Activated naive CD4-positive, alpha-beta T cell treated with anti-CD3 and anti-CD28 coated beads, Interleukin-2, amount 10 ng/mL, durations not matched to agents 7 days and 5 days (primary cell): ENCODE measurements at regions not wholly inside any gene's neighbourhood (a gene's known extent, or its start where the extent isn't known, plus 50 kb on each side); places are given as distances from the start of the nearest gene placed in this dataset.

Experiments
- CTCF ChIA-PET: fragments of 350-600 bp; sonication (Branson Sonifier 250); formaldehyde crosslinking; loops from one replicate; lab custom pipeline; 2021; ENCODE audit warnings: antibody characterized with exemption; lab: Charles Lee
- DNase-seq: peaks from one replicate; pipeline ENCODE4 v3.0.0-alpha.2; 2020
- H3K27ac Mint-ChIP-seq: one replicate; pipeline ENCODE4 v1.8.0; 2021; ENCODE audit warnings: mild to moderate bottlenecking, moderate library complexity, mixed read lengths
- H3K27me3 Mint-ChIP-seq: one replicate; pipeline ENCODE4 v1.8.0; 2021; ENCODE audit warnings: mild to moderate bottlenecking, mixed read lengths
- H3K36me3 Mint-ChIP-seq: one replicate; pipeline ENCODE4 v1.8.0; 2021; ENCODE audit warnings: mixed read lengths
- H3K4me1 Mint-ChIP-seq: one replicate; pipeline ENCODE4 v1.8.0; 2021; ENCODE audit warnings: mixed read lengths
- H3K4me3 Mint-ChIP-seq: one replicate; pipeline ENCODE4 v1.8.0; 2021; ENCODE audit warnings: mild to moderate bottlenecking, moderate library complexity, mixed read lengths
- H3K9me3 Mint-ChIP-seq: one replicate; pipeline ENCODE4 v1.8.0; 2021; ENCODE audit warnings: mixed read lengths

DNA sequence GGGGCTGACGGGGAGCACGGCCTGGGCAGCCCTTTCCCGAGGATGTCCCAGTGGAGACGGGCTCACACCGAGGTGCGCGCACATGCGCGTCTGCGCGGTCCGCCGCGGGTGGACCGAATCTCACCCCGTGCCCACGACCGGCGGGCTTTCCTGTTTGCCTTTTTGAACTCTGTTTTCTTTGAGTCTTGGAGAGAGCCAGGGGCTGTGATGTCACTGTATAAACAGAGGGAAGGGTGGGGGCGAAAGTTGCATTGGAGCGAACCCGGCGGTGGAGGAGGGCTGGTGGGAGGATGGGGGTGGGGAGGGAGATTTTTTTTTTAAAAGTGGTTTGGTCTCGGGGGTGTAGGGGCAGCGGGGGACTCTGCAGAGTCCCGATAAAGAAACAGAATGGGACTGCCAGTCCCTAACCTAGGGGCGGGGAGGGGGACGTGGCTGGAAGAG is 141.2 kb upstream of the CTAGE1 start:
- Mint-ChIP-seq H3K9me3 (no peaks in the 10 kb centered on the region), H3K27ac (no peak overlapping the region), H3K4me1 (peaks cover 2% of the 10 kb centered on the region), H3K36me3 (no peaks in the 10 kb centered on the region), H3K27me3 (peaks cover 48% of the 10 kb centered on the region), H3K4me3 (no peak overlapping the region)
- CTCF ChIA-PET = no interaction called here
- DNase-seq = no peak

- DNase-seq = no peak
- no peaks in the 10 kb centered on the region for H3K36me3 Mint-ChIP-seq
- H3K4me3 Mint-ChIP-seq = no peak overlapping the region
- no peaks in the 10 kb centered on the region for H3K9me3 Mint-ChIP-seq
- CTCF ChIA-PET = no interaction called here
- H3K27me3 Mint-ChIP-seq = peaks cover 48% of the 10 kb centered on the region
- no peak overlapping the region for H3K27ac Mint-ChIP-seq
- H3K4me1 Mint-ChIP-seq = peaks cover 2% of the 10 kb centered on the region
Measured at GRCh38 chr18:22559414-22560274, 141.9 kb upstream of the CTAGE1 start.

- Mint-ChIP-seq H3K27me3 (peaks cover 48% of the 10 kb centered on the region), H3K36me3 (no peaks in the 10 kb centered on the region), H3K9me3 (no peaks in the 10 kb centered on the region), H3K4me3 (no peak overlapping the region), H3K4me1 (peaks cover 2% of the 10 kb centered on the region), H3K27ac (no peak overlapping the region)
- DNase-seq = no peak
- CTCF ChIA-PET = no interaction called here
Measured at GRCh38 chr18:22560275-22560610, 142.5 kb upstream of the CTAGE1 start.

GRCh38 chr18:22560797-22561196 is 143.1 kb upstream of the CTAGE1 start:
- Mint-ChIP-seq H3K27ac (no peak overlapping the region), H3K9me3 (no peaks in the 10 kb centered on the region), H3K4me1 (peaks cover 2% of the 10 kb centered on the region), H3K36me3 (no peaks in the 10 kb centered on the region), H3K4me3 (no peak overlapping the region), H3K27me3 (peaks cover 48% of the 10 kb centered on the region)
- CTCF ChIA-PET = no interaction called here
- DNase-seq = no peak

DNA sequence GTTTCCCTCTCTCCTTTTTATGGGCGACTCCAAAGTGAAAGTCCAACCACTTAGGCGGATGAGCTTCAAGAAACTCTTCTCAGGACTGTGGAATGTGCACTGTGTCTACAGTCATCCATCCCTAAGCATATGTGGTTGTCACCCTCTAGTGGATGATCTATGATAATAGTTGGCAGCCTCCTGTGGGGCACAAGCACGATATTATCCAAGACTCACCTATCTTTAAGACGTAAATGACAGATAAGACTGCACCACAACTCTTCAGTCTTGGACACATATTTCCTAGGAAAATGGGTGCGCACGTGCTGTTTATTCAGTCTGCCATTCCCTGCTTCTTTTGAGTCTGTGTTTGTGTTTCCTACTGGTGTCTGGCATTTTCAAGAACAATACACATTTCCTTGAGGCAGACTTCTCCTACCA is 145.5 kb upstream of the CTAGE1 start:
- H3K36me3 Mint-ChIP-seq = no peaks in the 10 kb centered on the region
- H3K4me1 Mint-ChIP-seq = peaks cover 2% of the 10 kb centered on the region
- no peak for DNase-seq
- peaks cover 29% of the 10 kb centered on the region for H3K27me3 Mint-ChIP-seq
- no peaks in the 10 kb centered on the region for H3K9me3 Mint-ChIP-seq
- CTCF ChIA-PET = no interaction called here
- H3K4me3 Mint-ChIP-seq = no peak overlapping the region
- no peak overlapping the region for H3K27ac Mint-ChIP-seq

GRCh38 chr18:22564036-22564435 is 146.3 kb upstream of the CTAGE1 start:
- no peaks in the 10 kb centered on the region for H3K9me3 Mint-ChIP-seq
- no peak overlapping the region for H3K4me3 Mint-ChIP-seq
- no peak overlapping the region for H3K27ac Mint-ChIP-seq
- CTCF ChIA-PET = interaction anchor here (0.7 kb wide), 1 partner anchor 470 kb away, joined by 3 read pairs; no protein-coding TSS in a partner anchor
- no peak for DNase-seq
- H3K27me3 Mint-ChIP-seq = peaks cover 24% of the 10 kb centered on the region
- no peaks in the 10 kb centered on the region for H3K36me3 Mint-ChIP-seq
- H3K4me1 Mint-ChIP-seq = peaks cover 2% of the 10 kb centered on the region

GRCh38 chr18:22566703-22567420 is 149.1 kb upstream of the CTAGE1 start:
- no peaks in the 10 kb centered on the region for H3K4me1 Mint-ChIP-seq
- no peak for DNase-seq
- no peaks in the 10 kb centered on the region for H3K27me3 Mint-ChIP-seq
- H3K36me3 Mint-ChIP-seq = no peaks in the 10 kb centered on the region
- no peak overlapping the region for H3K4me3 Mint-ChIP-seq
- no peak overlapping the region for H3K27ac Mint-ChIP-seq
- CTCF ChIA-PET = no interaction called here
- H3K9me3 Mint-ChIP-seq = no peaks in the 10 kb centered on the region

- no peak for DNase-seq
- no peak overlapping the region for H3K27ac Mint-ChIP-seq
- no peaks in the 10 kb centered on the region for H3K4me1 Mint-ChIP-seq
- H3K9me3 Mint-ChIP-seq = no peaks in the 10 kb centered on the region
- H3K27me3 Mint-ChIP-seq = no peaks in the 10 kb centered on the region
- H3K36me3 Mint-ChIP-seq = no peaks in the 10 kb centered on the region
- H3K4me3 Mint-ChIP-seq = no peak overlapping the region
- CTCF ChIA-PET = no interaction called here
Measured at GRCh38 chr18:22567794-22568193, 150.1 kb upstream of the CTAGE1 start.

GRCh38 chr18:22570492-22570891 is 152.8 kb upstream of the CTAGE1 start:
- CTCF ChIA-PET = no interaction called here
- no peaks in the 10 kb centered on the region for H3K4me1 Mint-ChIP-seq
- H3K36me3 Mint-ChIP-seq = no peaks in the 10 kb centered on the region
- H3K27ac Mint-ChIP-seq = no peak overlapping the region
- no peak overlapping the region for H3K4me3 Mint-ChIP-seq
- no peak for DNase-seq
- H3K9me3 Mint-ChIP-seq = no peaks in the 10 kb centered on the region
- no peaks in the 10 kb centered on the region for H3K27me3 Mint-ChIP-seq

- no peaks in the 10 kb centered on the region for H3K9me3 Mint-ChIP-seq
- no peak overlapping the region for H3K4me3 Mint-ChIP-seq
- DNase-seq = no peak
- no peaks in the 10 kb centered on the region for H3K27me3 Mint-ChIP-seq
- H3K36me3 Mint-ChIP-seq = no peaks in the 10 kb centered on the region
- CTCF ChIA-PET = no interaction called here
- no peak overlapping the region for H3K27ac Mint-ChIP-seq
- H3K4me1 Mint-ChIP-seq = no peaks in the 10 kb centered on the region
Measured at GRCh38 chr18:22572341-22572740, 154.6 kb upstream of the CTAGE1 start.

DNA sequence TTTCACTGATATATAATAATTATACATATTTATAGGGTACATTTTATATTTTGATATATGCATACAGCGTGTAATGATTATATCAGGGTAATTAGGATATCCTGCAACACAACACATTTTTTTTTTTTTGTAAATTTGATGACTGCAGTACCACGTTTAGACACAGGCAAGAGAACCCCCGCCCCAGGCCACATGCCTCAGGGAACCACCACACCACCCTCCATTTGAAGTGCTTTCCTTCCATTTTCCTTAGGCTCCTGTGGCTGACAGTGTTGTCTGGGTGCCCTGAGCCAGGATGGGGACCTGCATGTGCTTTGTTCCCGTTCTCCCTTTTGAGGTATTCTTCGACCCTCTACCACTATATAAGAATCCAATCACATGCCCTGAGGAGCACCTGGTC is 161.6 kb upstream of the CTAGE1 start:
- CTCF ChIA-PET = no interaction called here
- Mint-ChIP-seq H3K27me3 (no peaks in the 10 kb centered on the region), H3K36me3 (no peaks in the 10 kb centered on the region), H3K27ac (no peak overlapping the region), H3K9me3 (no peaks in the 10 kb centered on the region), H3K4me1 (no peaks in the 10 kb centered on the region), H3K4me3 (no peak overlapping the region)
- no peak for DNase-seq

DNA sequence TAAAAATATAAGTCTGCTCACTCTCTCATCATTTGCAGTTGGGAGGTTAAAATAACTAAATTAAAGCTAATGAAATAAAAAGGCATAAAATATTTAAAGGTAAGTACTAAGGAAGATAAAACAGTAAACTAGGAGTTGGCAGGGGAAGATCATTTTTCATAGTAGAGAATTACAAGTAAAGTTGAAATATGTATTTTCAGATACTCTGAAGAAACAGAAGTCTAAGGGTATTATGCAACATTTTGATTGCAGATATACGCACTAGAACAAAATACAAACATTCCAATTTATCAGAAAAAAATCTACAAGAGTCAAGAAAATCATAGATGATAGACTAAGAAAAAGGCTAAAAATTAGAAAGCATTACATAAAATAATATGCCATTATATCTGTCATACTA is 167.6 kb upstream of the CTAGE1 start:
- Mint-ChIP-seq H3K4me1 (no peaks in the 10 kb centered on the region), H3K36me3 (no peaks in the 10 kb centered on the region), H3K9me3 (no peaks in the 10 kb centered on the region), H3K4me3 (no peak overlapping the region), H3K27ac (no peak overlapping the region), H3K27me3 (no peaks in the 10 kb centered on the region)
- no peak for DNase-seq
- CTCF ChIA-PET = no interaction called here

DNA sequence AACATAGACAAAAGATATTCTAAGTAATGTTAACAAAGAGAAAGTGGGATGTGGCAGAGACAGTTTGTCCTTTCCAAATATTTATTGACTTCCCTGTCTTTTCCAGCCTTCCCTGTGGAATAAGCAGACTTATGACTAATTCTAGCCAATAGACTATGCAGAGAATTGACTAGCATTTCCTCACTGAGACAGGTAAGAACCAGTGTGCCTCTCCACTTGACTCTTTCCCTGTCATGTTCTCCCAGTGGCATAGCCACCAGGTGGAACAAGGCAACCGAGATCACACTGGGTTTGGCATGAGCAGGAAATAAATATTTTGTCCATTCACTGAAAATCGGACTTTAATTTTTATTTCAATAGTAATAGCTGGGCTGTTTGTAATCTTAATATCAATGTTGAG is 168.1 kb upstream of the CTAGE1 start:
- no peaks in the 10 kb centered on the region for H3K36me3 Mint-ChIP-seq
- H3K27ac Mint-ChIP-seq = no peak overlapping the region
- no peaks in the 10 kb centered on the region for H3K9me3 Mint-ChIP-seq
- no peak overlapping the region for H3K4me3 Mint-ChIP-seq
- CTCF ChIA-PET = no interaction called here
- no peak for DNase-seq
- no peaks in the 10 kb centered on the region for H3K4me1 Mint-ChIP-seq
- no peaks in the 10 kb centered on the region for H3K27me3 Mint-ChIP-seq

DNA sequence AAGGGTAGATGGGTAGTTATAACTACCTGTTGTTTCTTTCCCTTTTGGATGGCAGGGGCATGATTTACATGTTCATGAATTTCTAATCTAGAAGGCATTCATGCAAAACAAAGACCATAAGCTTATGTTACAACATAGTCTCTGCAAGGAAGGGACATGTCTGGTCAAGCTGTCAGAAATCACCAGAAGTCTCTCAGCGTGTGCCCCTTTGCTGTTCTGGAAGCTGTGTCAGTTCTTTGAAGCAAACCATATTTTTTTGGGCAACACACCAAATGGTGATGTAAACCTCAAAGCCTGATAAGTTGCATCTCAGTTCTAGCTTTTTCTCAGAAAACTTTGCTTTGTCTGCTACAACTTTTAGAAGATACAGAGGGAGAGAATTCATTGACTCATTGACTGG is 173.5 kb upstream of the CTAGE1 start:
- Mint-ChIP-seq H3K9me3 (no peaks in the 10 kb centered on the region), H3K27me3 (no peaks in the 10 kb centered on the region), H3K36me3 (no peaks in the 10 kb centered on the region), H3K4me3 (no peak overlapping the region), H3K4me1 (no peaks in the 10 kb centered on the region), H3K27ac (no peak overlapping the region)
- CTCF ChIA-PET = no interaction called here
- no peak for DNase-seq

DNA sequence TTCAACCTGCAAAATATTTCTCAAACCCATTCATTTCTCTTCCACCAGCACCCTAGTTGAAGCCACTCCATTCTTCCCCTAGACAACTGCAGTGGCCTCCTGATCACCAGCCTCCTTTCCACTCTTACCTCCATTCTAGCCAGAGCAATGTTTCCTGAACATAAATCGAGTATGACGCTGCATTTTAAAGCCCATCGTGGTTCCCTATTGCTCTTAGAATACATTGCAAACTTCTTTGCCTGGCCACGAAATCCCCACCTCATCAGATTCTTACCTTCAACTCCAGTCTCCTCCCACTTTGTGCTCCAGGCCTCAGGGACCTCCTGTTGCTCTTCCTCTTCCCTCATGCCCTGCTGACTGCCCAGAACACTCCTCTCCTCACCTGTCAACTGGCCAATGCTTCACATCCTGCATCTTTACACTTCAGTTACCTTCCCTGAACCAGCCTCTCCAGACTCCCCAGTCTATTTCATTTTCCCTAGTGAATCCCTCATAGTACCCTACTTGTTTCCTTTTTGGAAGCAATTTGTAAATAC is 176.5 kb upstream of the CTAGE1 start:
- no peaks in the 10 kb centered on the region for H3K27me3 Mint-ChIP-seq
- H3K9me3 Mint-ChIP-seq = no peaks in the 10 kb centered on the region
- H3K4me1 Mint-ChIP-seq = no peaks in the 10 kb centered on the region
- no peak overlapping the region for H3K27ac Mint-ChIP-seq
- no peaks in the 10 kb centered on the region for H3K36me3 Mint-ChIP-seq
- CTCF ChIA-PET = no interaction called here
- DNase-seq = no peak
- no peak overlapping the region for H3K4me3 Mint-ChIP-seq
